ENCODE measurements at regions not wholly inside any gene's neighbourhood (a gene's known extent, or its start where the extent isn't known, plus 50 kb on each side); places are given as distances from the start of the nearest gene placed in this dataset.

DNA sequence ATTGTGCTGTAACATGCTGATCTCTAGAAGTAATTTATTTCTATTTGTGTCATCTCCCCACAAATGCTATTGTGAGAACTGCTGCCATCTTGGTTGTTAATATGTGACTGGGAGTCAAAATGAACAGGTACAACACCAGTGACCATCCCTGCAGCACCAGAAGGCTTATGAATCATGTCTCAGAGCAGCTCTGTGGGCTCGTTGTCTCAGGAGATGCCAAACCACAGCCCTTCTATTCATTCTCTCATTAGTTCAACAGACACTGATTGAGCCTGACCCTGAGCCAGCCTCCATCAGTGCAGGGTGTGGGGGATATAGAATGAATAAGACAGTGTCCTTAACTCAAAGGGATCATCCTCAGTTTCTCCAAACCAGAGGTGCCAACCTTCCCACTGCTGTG lies 92.5 kb downstream of the UTP18 start:
- TF ChIP-seq EZH2 (IDR thresholded peaks at IDR 0.05; ENCODE audit: insufficient read depth, poor library complexity, severe bottlenecking), result no peak
- TF ChIP-seq EZH2phosphoT487 (IDR thresholded peaks at IDR 0.05; ENCODE audit: insufficient read depth, low read depth), result no peak
